ENCODE measurements at regions not wholly inside any gene's neighbourhood (a gene's known extent, or its start where the extent isn't known, plus 50 kb on each side); places are given as distances from the start of the nearest gene placed in this dataset.
"Not testable (repeated sequence)": the region's sequence is repeated elsewhere in the genome, so short reads cannot be mapped to it uniquely, and the experiment has no call there.

DNA sequence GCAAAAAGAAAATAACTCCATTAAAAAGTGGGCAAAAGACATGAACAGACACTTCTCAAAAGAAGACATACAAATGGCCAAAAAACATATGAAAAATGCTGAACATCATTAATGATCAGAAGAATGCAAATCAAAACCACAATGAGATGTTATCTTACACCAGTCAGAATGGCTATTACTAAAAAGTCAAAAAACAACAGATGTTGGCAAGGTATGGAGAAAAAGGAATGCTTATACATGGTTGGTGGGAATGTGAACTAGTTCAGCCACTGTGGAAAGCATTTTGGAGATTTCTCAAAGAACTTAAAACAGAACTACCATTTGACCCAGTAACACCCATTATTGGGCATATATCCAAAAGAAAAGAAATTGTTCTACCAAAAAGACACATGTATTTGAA lies 936.7 kb downstream of the KCNJ2 start:
- not testable (repeated sequence) for DNase-seq

DNA sequence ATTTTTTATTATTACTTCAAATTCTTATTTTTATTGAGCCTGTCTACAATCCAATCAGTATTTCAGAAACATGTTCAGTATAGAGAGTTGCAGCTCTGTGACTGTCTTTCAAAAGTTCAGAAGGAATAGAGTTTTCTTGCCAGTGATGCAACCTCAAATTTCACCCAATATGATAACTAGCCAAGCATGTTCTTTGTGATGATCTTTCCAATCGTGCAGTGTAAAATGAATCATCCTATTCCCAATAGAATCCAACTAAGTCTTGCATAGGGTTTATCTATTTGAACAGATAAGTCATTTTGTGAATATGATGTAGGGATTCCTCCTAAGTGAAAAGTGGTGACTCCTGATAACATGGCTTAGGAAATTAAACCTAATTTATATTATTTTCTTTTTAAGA lies 937.8 kb downstream of the KCNJ2 start:
- no peak for DNase-seq

DNA sequence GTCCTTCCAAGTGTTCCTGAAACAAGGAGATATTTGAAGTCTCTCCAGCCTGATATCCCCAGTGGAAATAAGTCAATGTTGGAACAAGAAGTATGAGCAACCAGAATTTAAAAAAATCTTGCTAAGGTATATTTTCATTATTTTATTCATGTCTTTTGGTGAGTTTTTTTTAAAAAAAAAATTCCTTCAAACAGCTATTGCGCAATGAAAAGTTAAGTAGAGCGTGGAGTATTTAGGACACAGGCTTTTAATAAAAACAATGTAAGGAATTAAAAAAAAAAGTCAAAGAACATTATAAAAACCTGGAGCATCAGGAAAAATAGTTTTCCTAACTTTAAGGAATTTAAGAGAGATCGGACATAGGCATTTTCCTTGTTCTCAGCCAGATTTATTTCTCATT lies 940.4 kb downstream of the KCNJ2 start:
- DNase-seq, result no peak

- no peak for DNase-seq
Observed at GRCh38 chr17:71110326-71110725, 941.0 kb downstream of the KCNJ2 start.

DNA sequence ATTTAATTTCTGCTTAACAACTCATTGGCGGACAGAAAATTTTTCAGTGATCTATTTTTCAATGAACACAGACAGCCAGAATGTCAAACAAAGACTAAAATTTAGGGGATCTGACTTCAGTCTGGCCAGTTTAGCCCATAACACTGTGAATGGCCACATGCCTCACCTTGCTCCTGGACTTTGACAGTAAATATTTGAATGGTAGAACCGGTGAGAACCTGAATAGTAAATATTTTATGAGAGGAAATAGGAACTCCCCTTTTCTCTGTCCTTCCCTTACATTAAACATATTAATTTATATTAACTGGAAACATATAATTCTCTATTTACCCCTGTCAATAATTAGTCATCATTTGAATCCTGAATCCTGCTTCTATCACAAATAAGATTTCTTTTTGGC lies 942.1 kb downstream of the KCNJ2 start:
- no peak for DNase-seq

GRCh38 chr17:71111934-71112333 lies 942.6 kb downstream of the KCNJ2 start:
- DNase-seq, result no peak

- DNase-seq, result no peak
Observed at GRCh38 chr17:71113347-71113746, 944.0 kb downstream of the KCNJ2 start.

DNA sequence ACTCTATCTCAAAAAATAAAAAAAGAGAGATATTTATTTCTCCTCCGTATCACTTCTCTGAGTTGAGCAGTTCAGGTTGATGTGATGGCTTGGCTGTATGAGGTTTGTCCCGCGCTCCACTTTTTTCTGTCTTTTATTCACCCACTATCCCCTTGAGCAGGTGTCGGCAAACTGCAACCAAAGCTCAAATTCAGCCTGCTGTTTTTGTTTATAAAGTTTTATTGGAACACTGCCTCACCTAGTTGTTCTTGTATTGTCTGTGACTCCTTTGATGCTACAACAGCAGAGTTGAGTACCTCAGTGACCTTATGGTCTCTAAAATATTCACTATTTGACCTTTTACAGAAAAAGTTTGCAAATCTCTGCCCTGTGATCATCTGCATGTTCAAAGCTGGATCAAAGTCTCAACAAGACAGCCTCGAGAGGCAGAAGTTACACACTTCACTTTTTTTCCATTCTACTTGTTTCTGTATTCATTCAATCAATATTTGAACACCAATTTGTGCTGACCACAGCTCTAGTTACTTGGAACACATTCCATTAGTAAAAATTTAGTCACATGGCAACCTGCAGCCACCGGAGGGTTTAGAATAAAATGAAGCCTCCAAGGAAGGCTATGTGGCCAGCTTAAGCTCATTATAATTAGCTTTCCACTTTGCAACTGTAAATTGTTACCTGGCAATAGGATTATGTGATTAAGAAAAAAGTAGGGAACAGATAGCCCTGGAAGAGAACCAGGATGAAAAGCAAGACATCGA lies 945.8 kb downstream of the KCNJ2 start:
- no peak for DNase-seq

- DNase-seq, result no peak
Observed at GRCh38 chr17:71115669-71115972, 946.3 kb downstream of the KCNJ2 start.

DNA sequence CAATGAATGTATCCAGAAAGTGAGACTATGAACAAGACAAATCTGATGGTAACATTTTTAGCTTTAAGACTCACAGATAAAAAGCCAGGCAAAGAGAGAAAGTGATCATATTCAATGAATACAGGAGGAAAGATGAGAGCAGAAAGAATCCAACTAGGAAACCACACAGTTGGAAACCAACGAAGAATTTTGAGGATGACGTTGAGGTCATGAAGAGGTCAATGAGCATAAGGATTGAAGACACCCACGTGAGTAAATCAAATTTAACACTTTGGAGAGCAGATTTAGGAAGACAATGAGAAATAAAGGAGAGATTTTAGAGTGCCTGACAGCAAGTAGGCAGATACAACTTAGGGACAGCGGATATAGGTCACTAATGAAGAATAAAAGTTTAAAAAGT lies 948.1 kb downstream of the KCNJ2 start:
- no peak for DNase-seq

DNA sequence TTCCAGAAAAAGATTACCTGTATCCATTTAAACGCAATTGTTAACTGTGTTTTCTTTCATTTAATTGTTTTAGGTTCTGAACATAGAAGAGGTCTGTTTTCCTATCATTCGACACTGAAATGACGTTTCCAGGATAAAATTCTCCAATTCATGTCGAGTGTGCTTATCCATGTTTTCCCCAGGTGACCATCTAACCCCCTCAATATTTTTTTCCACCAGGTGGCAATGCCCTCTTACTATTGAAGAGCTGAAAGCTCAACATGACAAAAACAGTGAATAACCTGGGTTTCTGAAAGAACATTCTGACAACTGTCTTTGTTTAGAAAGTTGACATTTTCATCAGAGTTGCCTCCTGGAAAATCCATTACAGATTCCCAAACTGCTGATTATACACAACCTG lies 948.7 kb downstream of the KCNJ2 start:
- no peak for DNase-seq

DNA sequence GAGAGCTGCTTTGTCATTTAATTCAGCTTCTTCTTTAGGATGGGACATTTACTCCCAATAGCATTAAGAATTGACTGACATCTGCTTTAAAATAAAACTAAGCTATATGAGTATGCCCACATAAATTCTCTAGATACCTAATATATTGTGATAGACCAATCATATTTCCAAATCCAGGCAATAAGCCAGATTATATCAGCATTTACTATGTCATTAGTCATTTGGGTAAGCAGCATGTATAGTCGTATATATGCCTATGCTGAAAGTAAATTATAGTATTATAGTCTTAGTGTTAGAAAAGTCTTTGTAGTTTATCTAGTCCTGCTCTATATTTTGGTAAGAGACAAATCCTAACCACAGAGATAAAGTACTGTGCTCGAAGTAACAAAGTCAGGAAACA lies 958.1 kb downstream of the KCNJ2 start:
- no peak for DNase-seq

DNA sequence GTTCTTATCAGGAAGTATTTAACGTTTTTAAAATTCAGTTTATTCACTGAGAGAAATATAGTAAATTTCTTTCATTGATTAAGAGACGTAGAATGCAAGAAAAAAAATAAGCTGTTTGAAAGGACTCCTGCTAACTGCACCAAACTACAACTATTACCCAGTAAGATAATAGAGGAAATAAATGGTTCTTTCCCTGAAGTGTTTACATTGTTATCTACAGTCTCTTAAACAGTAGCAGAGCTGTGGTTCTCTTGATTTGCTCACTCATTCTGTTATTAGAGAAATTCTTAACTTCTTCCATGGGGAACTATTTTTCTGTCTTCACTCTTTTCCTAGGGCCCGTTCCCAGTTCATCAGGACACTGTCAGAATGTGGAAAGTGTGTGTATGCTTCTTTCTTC lies 973.0 kb downstream of the KCNJ2 start:
- DNase-seq, result no peak

DNA sequence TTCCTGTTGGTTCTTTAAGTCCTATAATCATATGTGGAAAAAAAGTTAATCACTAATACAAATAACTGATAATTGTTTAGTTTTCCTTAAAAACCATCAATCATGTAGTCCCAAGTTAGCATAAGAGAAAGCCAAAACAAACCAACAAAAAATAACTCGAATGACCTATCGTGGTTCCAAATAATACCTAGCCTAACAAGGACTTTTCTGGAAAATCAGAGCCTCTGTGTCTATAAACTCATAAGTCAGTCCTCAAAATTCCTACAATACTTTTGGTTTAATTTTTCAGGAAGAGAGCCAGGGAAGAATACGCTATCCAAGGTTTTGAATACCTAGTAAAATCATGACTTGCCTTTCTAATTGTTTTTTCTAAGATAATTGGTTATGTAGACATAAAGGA lies 975.3 kb upstream of the SOX9 start:
- DNase-seq, result no peak

GRCh38 chr17:71147906-71148305 lies 972.9 kb upstream of the SOX9 start:
- DNase-seq, result no peak

DNA sequence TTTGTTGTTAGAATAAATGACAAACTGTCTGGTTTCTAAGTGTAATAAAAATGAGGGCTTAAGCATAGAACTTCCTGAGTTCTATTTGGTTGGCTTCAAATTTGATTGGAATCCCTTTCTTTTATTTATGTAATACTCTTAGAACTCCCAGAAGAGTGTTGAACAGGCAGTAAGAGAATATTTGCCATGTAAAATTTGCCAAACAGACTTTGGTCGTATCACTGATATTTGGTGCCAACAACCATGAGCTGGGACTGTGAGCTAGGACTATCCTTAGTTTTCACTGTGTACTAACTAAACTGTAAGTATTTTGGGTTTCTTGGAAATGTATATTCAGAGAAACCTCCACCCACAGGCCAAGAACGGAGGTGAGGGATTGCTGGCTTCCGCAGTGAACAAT lies 971.2 kb upstream of the SOX9 start:
- DNase-seq, result no peak

DNA sequence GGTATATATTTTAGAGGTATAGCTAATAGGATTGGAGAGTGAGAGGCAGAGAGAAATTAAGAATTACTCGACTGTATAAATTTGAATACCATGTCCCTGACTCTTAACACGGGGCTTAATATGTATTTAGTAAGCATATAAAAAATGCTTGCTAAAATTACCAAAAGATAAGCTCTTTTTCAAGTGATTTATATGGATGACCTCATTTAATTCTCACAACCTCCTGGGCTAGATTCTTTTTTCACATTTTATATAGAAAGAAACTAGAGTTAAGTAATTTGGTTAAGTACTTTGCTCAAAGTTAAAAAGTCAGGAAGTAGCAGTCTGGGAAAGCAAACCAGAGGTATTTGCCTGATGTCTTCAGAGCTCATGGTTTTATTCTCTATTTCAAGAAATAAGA lies 963.5 kb upstream of the SOX9 start:
- DNase-seq, result no peak

GRCh38 chr17:71158437-71158836 lies 962.4 kb upstream of the SOX9 start:
- DNase-seq, result no peak

- DNase-seq, result no peak
Observed at GRCh38 chr17:71163121-71163812, 957.6 kb upstream of the SOX9 start.

DNA sequence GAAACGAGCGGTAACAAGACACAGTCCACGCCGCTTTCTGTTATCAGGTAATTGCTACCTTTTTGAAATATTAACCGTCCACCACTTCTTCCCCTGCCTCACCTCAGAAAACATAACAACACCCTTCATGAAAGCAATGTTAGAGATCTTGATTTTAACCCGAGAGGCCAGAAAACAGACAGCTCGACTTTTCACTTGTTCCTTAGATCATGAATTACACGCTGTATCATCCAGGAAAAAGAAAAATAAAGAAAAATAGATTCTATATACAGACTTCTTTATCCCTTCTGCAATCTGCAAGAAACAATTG lies 957.1 kb upstream of the SOX9 start:
- DNase-seq, result no peak

DNA sequence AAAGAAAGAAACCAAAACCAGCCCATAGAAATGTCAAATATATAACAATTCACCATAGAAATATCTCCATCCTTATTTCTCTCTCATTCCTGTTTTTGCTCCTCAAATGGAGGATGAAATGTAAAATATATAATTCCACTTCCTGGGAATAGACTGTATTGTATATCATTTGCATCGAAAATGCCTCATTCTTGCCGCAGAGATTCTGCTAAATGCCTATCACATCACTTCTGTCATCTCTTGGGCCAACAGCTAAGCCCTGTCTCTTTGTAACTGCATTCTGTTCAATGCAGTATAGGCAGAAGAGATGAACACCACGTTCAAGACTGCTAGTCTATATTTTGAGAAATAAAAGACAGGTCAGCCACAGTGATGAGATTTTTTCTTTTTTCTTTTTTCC lies 956.3 kb upstream of the SOX9 start:
- DNase-seq, result no peak

GRCh38 chr17:71166311-71166710 lies 954.5 kb upstream of the SOX9 start:
- DNase-seq, result no peak

- no peak for DNase-seq
Observed at GRCh38 chr17:71168053-71168741, 952.6 kb upstream of the SOX9 start.

- no peak for DNase-seq
Observed at GRCh38 chr17:71170070-71170469, 950.8 kb upstream of the SOX9 start.

DNA sequence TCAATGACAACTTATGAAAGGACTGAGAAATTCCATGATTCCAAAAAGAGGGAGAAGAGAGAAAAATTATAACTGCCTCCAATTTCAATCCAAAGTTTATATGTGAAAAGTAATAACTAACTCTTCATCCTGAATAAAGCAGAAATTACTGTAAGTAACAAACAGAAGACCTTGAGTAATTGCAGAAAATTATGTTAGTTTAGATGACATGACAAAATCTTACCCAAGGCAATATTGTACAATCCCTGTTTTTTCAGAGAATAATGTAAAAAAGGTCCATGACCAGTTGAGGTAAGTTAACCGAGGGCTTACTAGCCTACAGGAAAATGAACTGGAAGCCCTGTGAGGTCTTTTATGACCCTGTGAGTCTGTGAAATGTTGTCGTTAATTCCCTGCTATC lies 949.5 kb upstream of the SOX9 start:
- no peak for DNase-seq

All from T-helper 1 cell (primary cell).